Prostate gland (tissue), 2 donors: ENCODE measurements at regions not wholly inside any gene's neighbourhood (a gene's known extent, or its start where the extent isn't known, plus 50 kb on each side); places are given as distances from the start of the nearest gene placed in this dataset.

Experiments used
- DNase-seq: peaks from one replicate; pipeline ENCODE4 v3.0.0-alpha.2; 2019; ENCODE audit warnings: low spot score
- H3K27ac ChIP-seq, 2 donors: fragments of 200-600 bp; sonication (generic); 2 replicates each; pipeline ENCODE4 v1.5.1; 2017 to 2019
- H3K27me3 ChIP-seq: fragments of 200-600 bp; sonication (generic); replicated peaks from 2 replicates; pipeline ENCODE4 v1.5.1; 2019; ENCODE audit not compliant: insufficient read depth
- H3K36me3 ChIP-seq, 2 donors: fragments of 200-600 bp; sonication (generic); 1 replicate in 1 of 2; 2 replicates in 1 of 2; pipeline versions ENCODE4 v1.5.1 to v1.8.1; 2017 to 2019
- H3K4me1 ChIP-seq: fragments of 200-600 bp; sonication (generic); replicated peaks from 2 replicates; pipeline ENCODE4 v1.5.1; 2019
- H3K4me3 ChIP-seq, 2 donors: fragments of 200-600 bp; sonication (generic); 2 replicates each; pipeline ENCODE4 v1.5.1; 2017 to 2019
- H3K9me3 ChIP-seq: fragments of 200-600 bp; sonication (generic); 2 replicates; pipeline ENCODE4 v1.5.1; 2017
- CTCF ChIP-seq, 4 experiments: fragments of 200-600 bp in 2 of 4; fragments of 450-650 bp in 2 of 4; sonication (generic) in 2 of 4; IDR thresholded peaks; 1 replicate in 3 of 4; 2 replicates in 1 of 4; pipeline ENCODE4 v1.5.1; 2016 to 2019; ENCODE audit warnings: antibody characterized with exemption in 4 of 4, mild to moderate bottlenecking in 2 of 4, moderate library complexity in 2 of 4
- POLR2A ChIP-seq: fragments of 450-650 bp; IDR thresholded peaks from one replicate; pipeline ENCODE4 v1.6.1; 2016; ENCODE audit warnings: antibody characterized with exemption, mild to moderate bottlenecking
- POLR2AphosphoS5 ChIP-seq: sonication (generic); formaldehyde crosslinking; IDR thresholded peaks from one replicate; pipeline ENCODE4 v1.6.1; 2017; ENCODE audit warnings: antibody characterized with exemption
- WGBS: methylation state at CpG from one replicate; pipeline ENCODE4 v1.1.5; 2018; 5-methylcytosine and 5-hydroxymethylcytosine counted together
- intact Hi-C: fragments of 100-400 bp; cut with DNase I; formaldehyde crosslinking; loops from one replicate; pipeline ENCODE4 v1.14.2; 2022

DNA sequence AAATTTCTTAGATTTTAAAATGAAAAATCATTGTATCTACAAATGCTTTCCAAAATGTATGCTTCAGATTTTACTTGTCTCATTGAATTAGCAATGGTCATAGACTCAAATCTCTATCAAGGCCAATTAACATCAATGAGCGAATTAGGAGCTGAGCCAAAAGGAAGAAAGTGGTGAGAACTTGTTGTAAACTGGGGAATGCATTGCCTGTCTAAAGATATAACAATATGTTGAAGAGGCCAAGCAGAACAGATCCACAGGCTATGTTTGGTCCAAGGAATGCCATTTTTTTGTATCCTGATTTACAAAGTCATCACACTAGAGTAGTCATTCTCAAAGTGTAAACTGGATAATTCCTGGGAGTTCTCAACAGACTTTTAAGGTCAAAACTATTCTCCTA, 370.7 kb downstream of the GJA1 start:
- WGBS, result 100% methylated on average over 1 of the region's 1 CpG
- intact Hi-C loops, result no loop called here

DNA sequence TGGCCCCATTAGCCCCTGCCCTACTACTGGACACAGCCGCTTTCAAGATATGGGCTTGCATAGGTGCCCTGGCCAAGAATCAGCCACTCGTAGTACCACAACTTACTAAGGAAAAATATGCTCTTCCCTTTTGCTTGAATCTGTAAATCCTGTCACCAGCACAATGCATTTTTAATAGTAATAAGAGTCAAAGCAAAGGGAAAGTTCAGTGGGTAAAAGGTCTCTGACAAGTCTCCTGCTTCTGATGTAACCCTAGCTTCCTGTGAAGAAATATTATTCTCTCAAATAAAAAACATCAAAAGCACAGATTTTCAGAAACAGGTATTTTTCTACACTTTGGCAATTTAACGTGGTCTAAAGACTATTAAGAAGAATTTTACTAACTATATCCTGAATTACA, 373.8 kb downstream of the GJA1 start:
- H3K27ac ChIP-seq, result no peak overlapping the region
- no peak for DNase-seq
- intact Hi-C loops, result no loop called here
- no peaks in the 10 kb centered on the region for H3K9me3 ChIP-seq
- H3K4me1 ChIP-seq, result no peaks in the 10 kb centered on the region
- no peaks in the 10 kb centered on the region for H3K27me3 ChIP-seq
- 73% methylated on average over 3 of the region's 3 CpGs for WGBS
- no peak overlapping the region for H3K4me3 ChIP-seq
- TF ChIP-seq POLR2AphosphoS5, result no peak
- TF ChIP-seq POLR2A, result no peak
- TF ChIP-seq CTCF (IDR thresholded peaks at IDR 0.05), result no peak
- no peaks in the 10 kb centered on the region for H3K36me3 ChIP-seq

More for the DNA sequence above, 370.7 kb downstream of the GJA1 start:
- Histone ChIP-seq H3K4me3 (no peak overlapping the region), H3K27ac (no peak overlapping the region), H3K27me3 (no peaks in the 10 kb centered on the region), H3K4me1 (no peaks in the 10 kb centered on the region), H3K36me3 (no peaks in the 10 kb centered on the region), H3K9me3 (no peaks in the 10 kb centered on the region)
- no peak for DNase-seq
- TF ChIP-seq CTCF (IDR thresholded peaks at IDR 0.05), result no peak
- no peak for TF ChIP-seq POLR2AphosphoS5
- TF ChIP-seq POLR2A, result no peak

DNA sequence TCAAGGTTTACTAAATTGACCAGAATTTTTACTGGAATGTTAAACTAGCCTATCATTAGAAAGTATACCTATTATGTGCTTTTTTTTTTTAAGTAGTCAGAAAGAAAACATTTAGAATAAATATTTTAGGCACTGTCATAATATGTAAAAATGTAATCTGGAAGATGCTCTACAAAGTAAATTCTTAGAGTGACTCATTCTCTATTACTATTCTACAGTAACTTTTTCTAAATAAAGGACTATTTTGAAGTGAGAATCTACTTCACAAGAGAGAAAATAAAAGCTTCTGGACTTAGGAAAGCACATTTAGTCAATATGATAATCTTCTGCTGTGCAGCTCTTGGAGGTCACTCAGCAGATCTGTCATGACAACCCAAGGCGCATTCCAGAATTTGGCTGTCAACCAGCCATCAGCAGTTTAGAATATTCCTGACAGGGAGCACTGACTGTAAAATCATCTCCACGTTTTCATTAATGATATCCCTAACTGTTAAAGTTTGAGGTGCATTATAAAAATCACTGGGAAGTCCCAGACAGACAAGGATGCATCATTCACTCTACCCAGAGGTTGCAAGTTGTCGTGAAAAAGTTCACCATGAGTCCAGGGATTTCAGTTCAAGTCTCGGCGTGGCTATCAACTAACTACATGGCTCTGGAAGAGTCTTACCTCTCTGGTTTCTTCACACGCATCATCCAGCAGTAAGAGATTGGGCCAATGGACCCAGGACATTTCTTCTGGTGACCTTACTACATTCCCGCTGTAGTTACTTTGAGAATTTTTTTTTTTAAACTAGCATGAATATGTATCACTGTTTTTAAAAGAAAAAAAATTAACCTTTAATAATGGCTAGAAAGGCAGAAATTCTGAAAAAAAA, 374.9 kb downstream of the GJA1 start:
- TF ChIP-seq POLR2AphosphoS5, result no peak
- no peak for TF ChIP-seq POLR2A
- TF ChIP-seq CTCF (IDR thresholded peaks at IDR 0.05), result no peak
- Histone ChIP-seq H3K27me3 (no peaks in the 10 kb centered on the region), H3K4me3 (no peak overlapping the region), H3K4me1 (no peaks in the 10 kb centered on the region), H3K9me3 (no peaks in the 10 kb centered on the region), H3K36me3 (no peaks in the 10 kb centered on the region), H3K27ac (no peak overlapping the region)
- DNase-seq, result no peak
- 87% methylated on average over 7 of the region's 7 CpGs for WGBS
- intact Hi-C loops, result no loop called here

- no peaks in the 10 kb centered on the region for H3K36me3 ChIP-seq
- H3K4me1 ChIP-seq, result no peaks in the 10 kb centered on the region
- no peak overlapping the region for H3K4me3 ChIP-seq
- no peaks in the 10 kb centered on the region for H3K27me3 ChIP-seq
- H3K27ac ChIP-seq, result no peak overlapping the region
- intact Hi-C loops, result no loop called here
- no peaks in the 10 kb centered on the region for H3K9me3 ChIP-seq
- WGBS, result 94% methylated on average over 3 of the region's 3 CpGs
- TF ChIP-seq POLR2AphosphoS5, result no peak
- no peak for DNase-seq
Observed at GRCh38 chr6:121811106-121811505, 375.7 kb downstream of the GJA1 start.

DNA sequence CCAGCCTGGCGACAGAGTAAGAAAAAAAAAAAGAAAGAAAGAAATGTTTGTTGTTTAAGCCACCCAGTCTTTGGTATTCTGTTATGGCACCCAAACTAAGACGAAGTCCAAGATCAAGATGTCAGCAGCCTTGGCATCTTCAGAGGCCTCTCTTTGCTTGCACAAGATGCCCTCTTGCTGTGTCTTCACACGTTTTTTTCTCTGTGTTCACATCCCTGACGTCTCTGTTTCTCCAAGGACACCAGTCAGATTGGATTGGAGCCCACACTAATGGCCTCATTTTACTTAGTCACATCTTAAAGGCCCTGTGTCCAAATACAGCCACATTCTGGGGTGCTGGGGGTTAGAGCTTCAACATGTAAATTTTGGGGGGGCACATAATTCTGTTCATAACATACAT, 380.9 kb downstream of the GJA1 start:
- no peaks in the 10 kb centered on the region for H3K4me1 ChIP-seq
- WGBS, result 58% methylated on average over 4 of the region's 4 CpGs
- no peak overlapping the region for H3K27ac ChIP-seq
- DNase-seq, result no peak
- intact Hi-C loops, result no loop called here
- H3K36me3 ChIP-seq, result no peaks in the 10 kb centered on the region
- no peaks in the 10 kb centered on the region for H3K9me3 ChIP-seq
- H3K4me3 ChIP-seq, result no peak overlapping the region
- no peak for TF ChIP-seq CTCF (IDR thresholded peaks at IDR 0.05)
- H3K27me3 ChIP-seq, result no peaks in the 10 kb centered on the region
